Sigmoid colon (tissue), 6 donors: ENCODE measurements at regions not wholly inside any gene's neighbourhood (a gene's known extent, or its start where the extent isn't known, plus 50 kb on each side); places are given as distances from the start of the nearest gene placed in this dataset.

Source experiments
- DNase-seq: peaks from one replicate; pipeline ENCODE4 v3.0.0-alpha.2; 2019
- H3K27ac ChIP-seq, 4 donors: fragments of 200-600 bp; sonication (generic); one replicate each; pipeline ENCODE4 v1.5.1; 2016 to 2019; ENCODE audit warnings: mild to moderate bottlenecking in 1 of 4
- H3K27me3 ChIP-seq, 3 donors: fragments of 200-600 bp; sonication (generic); one replicate each; pipeline ENCODE4 v1.5.1; 2019; ENCODE audit warnings: mild to moderate bottlenecking in 1 of 3
- H3K36me3 ChIP-seq, 4 donors: fragments of 200-600 bp; sonication (generic); one replicate each; pipeline ENCODE4 v1.5.1; 2016 to 2019
- H3K4me1 ChIP-seq, 4 donors: fragments of 200-600 bp; sonication (generic); one replicate each; pipeline ENCODE4 v1.5.1; 2017 to 2019
- H3K4me3 ChIP-seq, 4 donors: fragments of 200-600 bp; sonication (generic); one replicate each; pipeline ENCODE4 v1.5.1; 2017 to 2019; ENCODE audit warnings: mild to moderate bottlenecking in 2 of 4, moderate library complexity in 1 of 4
- H3K9me3 ChIP-seq, 4 donors: fragments of 200-600 bp in 3 of 4; sonication (generic) in 3 of 4; one replicate each; pipeline versions ENCODE4 v1.5.1 to v1.6.1; 2013 to 2019
- CTCF ChIP-seq, 4 experiments: fragments of 450-650 bp in 3 of 4; fragments of 200-600 bp in 1 of 4; IDR thresholded peaks; one replicate each; pipeline ENCODE4 v1.5.1; 2016 to 2019; ENCODE audit warnings: antibody characterized with exemption in 4 of 4, mild to moderate bottlenecking in 3 of 4, moderate library complexity in 2 of 4
- EP300 ChIP-seq, 4 donors: sonication (generic); formaldehyde crosslinking; IDR thresholded peaks; one replicate each; pipeline ENCODE4 v1.6.1; 2017; ENCODE audit warnings: antibody characterized with exemption in 4 of 4
- POLR2A ChIP-seq, 2 donors: fragments of 450-650 bp; IDR thresholded peaks; one replicate each; pipeline ENCODE4 v1.6.1; 2016; ENCODE audit warnings: antibody characterized with exemption in 2 of 2, mild to moderate bottlenecking in 2 of 2, moderate library complexity in 2 of 2
- POLR2AphosphoS5 ChIP-seq, 4 donors: sonication (generic); formaldehyde crosslinking; IDR thresholded peaks; one replicate each; pipeline ENCODE4 v1.6.1; 2017; ENCODE audit warnings: antibody characterized with exemption in 4 of 4
- WGBS, 2 donors: extraction: QIAGEN DNeasy Blood & Tissue Kit; methylation state at CpG; one replicate each; pipeline ENCODE4 v1.1.7; 2013; 5-methylcytosine and 5-hydroxymethylcytosine counted together
- intact Hi-C: fragments of 100-400 bp; cut with DNase I; formaldehyde crosslinking; loops from one replicate; pipeline ENCODE4 v1.15.1; 2023
- donor health status: healthy with polysubstance abuse.
- donor health status: healthy.

GRCh38 chr4:56182356-56182755, 204.9 kb downstream of the AASDH start:
- Histone ChIP-seq H3K27ac (no peak overlapping the region), H3K36me3 (no peaks in the 10 kb centered on the region), H3K4me3 (no peak overlapping the region), H3K4me1 (no peaks in the 10 kb centered on the region), H3K9me3 (no peaks in the 10 kb centered on the region), H3K27me3 (no peaks in the 10 kb centered on the region)
- WGBS, 2 donors, result 88 to 90% methylated on average over 6 of the region's 6 CpGs
- TF ChIP-seq EP300 (IDR thresholded peaks at IDR 0.05) (no peak), POLR2A (IDR thresholded peaks at IDR 0.05) (no peak), CTCF (IDR thresholded peaks at IDR 0.05) (no peak), POLR2AphosphoS5 (IDR thresholded peaks at IDR 0.05) (no peak)
- intact Hi-C loops, result no loop called here
- no peak for DNase-seq

- H3K4me3 ChIP-seq, result no peak overlapping the region
- H3K36me3 ChIP-seq, result no peaks in the 10 kb centered on the region
- intact Hi-C loops, result no loop called here
- WGBS, 2 donors, result 71 to 77% methylated on average over 5 of the region's 5 CpGs
- TF ChIP-seq CTCF (IDR thresholded peaks at IDR 0.05) (no peak), EP300 (IDR thresholded peaks at IDR 0.05) (no peak), POLR2AphosphoS5 (IDR thresholded peaks at IDR 0.05) (no peak), POLR2A (IDR thresholded peaks at IDR 0.05) (no peak)
- H3K4me1 ChIP-seq, result no peaks in the 10 kb centered on the region
- no peaks in the 10 kb centered on the region for H3K9me3 ChIP-seq
- H3K27me3 ChIP-seq, result no peaks in the 10 kb centered on the region
- H3K27ac ChIP-seq, result no peak overlapping the region
- no peak for DNase-seq
These were observed 205.9 kb downstream of the AASDH start for GRCh38 chr4:56181140-56181953.

GRCh38 chr4:56169061-56169460, 218.2 kb downstream of the AASDH start:
- intact Hi-C loops, result no loop called here
- Histone ChIP-seq H3K36me3 (no peaks in the 10 kb centered on the region), H3K27me3 (no peaks in the 10 kb centered on the region), H3K4me1 (no peaks in the 10 kb centered on the region), H3K9me3 (no peaks in the 10 kb centered on the region), H3K4me3 (no peak overlapping the region), H3K27ac (no peak overlapping the region)
- 91 to 95% methylated on average over 2 of the region's 2 CpGs for WGBS, 2 donors
- TF ChIP-seq CTCF (IDR thresholded peaks at IDR 0.05) (no peak), EP300 (IDR thresholded peaks at IDR 0.05) (no peak), POLR2AphosphoS5 (IDR thresholded peaks at IDR 0.05) (no peak), POLR2A (IDR thresholded peaks at IDR 0.05) (no peak)
- no peak for DNase-seq

GRCh38 chr4:56164907-56165306, 216.2 kb downstream of the CEP135 start:
- H3K4me3 ChIP-seq, result no peak overlapping the region
- no peaks in the 10 kb centered on the region for H3K9me3 ChIP-seq
- no peaks in the 10 kb centered on the region for H3K36me3 ChIP-seq
- intact Hi-C loops, result no loop called here
- no peak overlapping the region for H3K27ac ChIP-seq
- H3K4me1 ChIP-seq, result no peaks in the 10 kb centered on the region
- 67 to 74% methylated on average over 3 of the region's 3 CpGs for WGBS, 2 donors
- no peak for TF ChIP-seq POLR2AphosphoS5 (IDR thresholded peaks at IDR 0.05)
- no peak for TF ChIP-seq EP300 (IDR thresholded peaks at IDR 0.05)
- no peak for DNase-seq
- H3K27me3 ChIP-seq, result no peaks in the 10 kb centered on the region

GRCh38 chr4:56160636-56161035, 211.9 kb downstream of the CEP135 start:
- WGBS, 2 donors, result 17 to 58% methylated on average over 6 of the region's 6 CpGs
- intact Hi-C loops, result no loop called here

More at GRCh38 chr4:56160636-56161035, 211.9 kb downstream of the CEP135 start:
- Histone ChIP-seq H3K4me3 (no peak overlapping the region), H3K27ac (no peak overlapping the region), H3K9me3 (no peaks in the 10 kb centered on the region), H3K36me3 (no peaks in the 10 kb centered on the region), H3K4me1 (no peaks in the 10 kb centered on the region), H3K27me3 (no peaks in the 10 kb centered on the region)
- TF ChIP-seq EP300 (IDR thresholded peaks at IDR 0.05) (no peak), CTCF (IDR thresholded peaks at IDR 0.05) (no peak), POLR2AphosphoS5 (IDR thresholded peaks at IDR 0.05) (no peak), POLR2A (IDR thresholded peaks at IDR 0.05) (no peak)
- no peak for DNase-seq
